Skin of body (tissue), 1 donor: ENCODE measurements at regions not wholly inside any gene's neighbourhood (a gene's known extent, or its start where the extent isn't known, plus 50 kb on each side); places are given as distances from the start of the nearest gene placed in this dataset.

Experiments used
- DNase-seq: peaks from one replicate; lab custom pipeline; 2025; lab: John Stamatoyannopoulos, UW

- DNase-seq = no peak
Measured at GRCh38 chr16:86212706-86213436, 297.5 kb upstream of the FOXF1 start.

- no peak for DNase-seq
Measured at GRCh38 chr16:86213437-86214205, 296.7 kb upstream of the FOXF1 start.

GRCh38 chr16:86214326-86215232 is 295.7 kb upstream of the FOXF1 start:
- no peak for DNase-seq

- no peak for DNase-seq
Measured at GRCh38 chr16:86215233-86215978, 294.9 kb upstream of the FOXF1 start.

GRCh38 chr16:86215979-86216585 is 294.2 kb upstream of the FOXF1 start:
- DNase-seq = no peak

GRCh38 chr16:86216591-86216990 is 293.7 kb upstream of the FOXF1 start:
- no peak for DNase-seq

GRCh38 chr16:86217001-86217890 is 293.1 kb upstream of the FOXF1 start:
- DNase-seq = no peak

- no peak for DNase-seq
Measured at GRCh38 chr16:86217891-86218270, 292.4 kb upstream of the FOXF1 start.

- no peak for DNase-seq
Measured at GRCh38 chr16:86218479-86219170, 291.7 kb upstream of the FOXF1 start.

- no peak for DNase-seq
Measured at GRCh38 chr16:86219655-86220445, 290.5 kb upstream of the FOXF1 start.

- no peak for DNase-seq
Measured at GRCh38 chr16:86220561-86220960, 289.8 kb upstream of the FOXF1 start.

- no peak for DNase-seq
Measured at GRCh38 chr16:86221085-86221484, 289.2 kb upstream of the FOXF1 start.

GRCh38 chr16:86222547-86222946 is 287.8 kb upstream of the FOXF1 start:
- DNase-seq = no peak

GRCh38 chr16:86222965-86223551 is 287.3 kb upstream of the FOXF1 start:
- no peak for DNase-seq

- no peak for DNase-seq
Measured at GRCh38 chr16:86224126-86224525, 286.2 kb upstream of the FOXF1 start.

- DNase-seq = no peak
Measured at GRCh38 chr16:86224629-86225028, 285.7 kb upstream of the FOXF1 start.

GRCh38 chr16:86225905-86226371 is 284.4 kb upstream of the FOXF1 start:
- DNase-seq = no peak

GRCh38 chr16:86227041-86227440 is 283.3 kb upstream of the FOXF1 start:
- no peak for DNase-seq
